ENCODE measurements at regions not wholly inside any gene's neighbourhood (a gene's known extent, or its start where the extent isn't known, plus 50 kb on each side); places are given as distances from the start of the nearest gene placed in this dataset.

GRCh38 chr4:176886135-176886534, 93.4 kb upstream of the VEGFC start:
- Histone ChIP-seq H2AFZ (no peak overlapping the region), H3K4me3 (no peak overlapping the region), H3K9me2 (replicated peaks; ENCODE audit: insufficient read depth) (no peaks in the 10 kb centered on the region), H3K9me3 (ENCODE audit: low read depth) (no peaks in the 10 kb centered on the region), H3K4me1 (ENCODE audit: insufficient read depth) (no peaks in the 10 kb centered on the region), H3K79me2 (no peaks in the 10 kb centered on the region), H4K20me1 (ENCODE audit: insufficient read depth, poor library complexity, severe bottlenecking) (no peaks in the 10 kb centered on the region), H3K36me3 (replicated peaks; ENCODE audit: insufficient read depth, low read depth) (no peaks in the 10 kb centered on the region), H3K4me2 (no peak overlapping the region), H3K27ac (no peak overlapping the region), H3K27me3 (peaks cover 7% of the 10 kb centered on the region)
- no peak for DNase-seq (ENCODE audit: low spot score)
- no peak for TF ChIP-seq EZH2 (IDR thresholded peaks at IDR 0.05; ENCODE audit: borderline replicate concordance)
- no peak for TF ChIP-seq CTCF (IDR thresholded peaks at IDR 0.05; ENCODE audit: poor library complexity)
- TF ChIP-seq EZH2phosphoT487 (IDR thresholded peaks at IDR 0.05; ENCODE audit: low read depth, severe bottlenecking, unreplicated experiment), result no peak
- 71% methylated on average over 3 of the region's 3 CpGs for WGBS (ENCODE audit: low lambda C conversion rate, missing lambda C conversion rate)

- H3K4me2 ChIP-seq, result no peak overlapping the region
- H4K20me1 ChIP-seq (ENCODE audit: insufficient read depth, poor library complexity, severe bottlenecking), result no peaks in the 10 kb centered on the region
- H3K9me3 ChIP-seq (ENCODE audit: low read depth), result no peaks in the 10 kb centered on the region
- WGBS (ENCODE audit: low lambda C conversion rate, missing lambda C conversion rate), result 75% methylated on average over 3 of the region's 3 CpGs
- TF ChIP-seq CTCF (IDR thresholded peaks at IDR 0.05; ENCODE audit: poor library complexity) (no peak), EZH2 (IDR thresholded peaks at IDR 0.05; ENCODE audit: borderline replicate concordance) (no peak), EZH2phosphoT487 (IDR thresholded peaks at IDR 0.05; ENCODE audit: low read depth, severe bottlenecking, unreplicated experiment) (no peak)
- no peak overlapping the region for H3K27ac ChIP-seq
- no peak overlapping the region for H3K4me3 ChIP-seq
- no peaks in the 10 kb centered on the region for H3K4me1 ChIP-seq (ENCODE audit: insufficient read depth)
- DNase-seq (ENCODE audit: low spot score), result no peak
- H3K9me2 ChIP-seq (replicated peaks; ENCODE audit: insufficient read depth), result no peaks in the 10 kb centered on the region
- no peaks in the 10 kb centered on the region for H3K36me3 ChIP-seq (replicated peaks; ENCODE audit: insufficient read depth, low read depth)
- no peak overlapping the region for H2AFZ ChIP-seq
- no peaks in the 10 kb centered on the region for H3K79me2 ChIP-seq
- H3K27me3 ChIP-seq, result peaks cover 7% of the 10 kb centered on the region
Observed at GRCh38 chr4:176889776-176890175, 97.1 kb upstream of the VEGFC start.

- Histone ChIP-seq H3K4me1 (ENCODE audit: insufficient read depth) (no peaks in the 10 kb centered on the region), H3K4me2 (no peak overlapping the region), H2AFZ (no peak overlapping the region), H3K79me2 (no peaks in the 10 kb centered on the region), H3K9me2 (replicated peaks; ENCODE audit: insufficient read depth) (no peaks in the 10 kb centered on the region), H3K9me3 (ENCODE audit: low read depth) (no peaks in the 10 kb centered on the region), H3K27me3 (no peaks in the 10 kb centered on the region), H3K4me3 (no peak overlapping the region), H3K36me3 (replicated peaks; ENCODE audit: insufficient read depth, low read depth) (no peaks in the 10 kb centered on the region), H3K27ac (no peak overlapping the region), H4K20me1 (ENCODE audit: insufficient read depth, poor library complexity, severe bottlenecking) (no peaks in the 10 kb centered on the region)
- DNase-seq (ENCODE audit: low spot score), result no peak
- TF ChIP-seq EZH2 (IDR thresholded peaks at IDR 0.05; ENCODE audit: borderline replicate concordance), result no peak
- TF ChIP-seq CTCF (IDR thresholded peaks at IDR 0.05; ENCODE audit: poor library complexity), result no peak
- TF ChIP-seq EZH2phosphoT487 (IDR thresholded peaks at IDR 0.05; ENCODE audit: low read depth, severe bottlenecking, unreplicated experiment), result no peak
- 40% methylated on average over 3 of the region's 3 CpGs for WGBS (ENCODE audit: low lambda C conversion rate, missing lambda C conversion rate)
Observed at GRCh38 chr4:176894498-176894897, 101.8 kb upstream of the VEGFC start.

- no peak overlapping the region for H3K4me2 ChIP-seq
- no peak overlapping the region for H3K4me3 ChIP-seq
- H3K79me2 ChIP-seq, result no peaks in the 10 kb centered on the region
- no peak overlapping the region for H3K27ac ChIP-seq
- no peak for DNase-seq (ENCODE audit: low spot score)
- H3K9me3 ChIP-seq (ENCODE audit: low read depth), result no peaks in the 10 kb centered on the region
- H2AFZ ChIP-seq, result no peak overlapping the region
- no peaks in the 10 kb centered on the region for H3K9me2 ChIP-seq (replicated peaks; ENCODE audit: insufficient read depth)
- no peak for TF ChIP-seq EZH2 (IDR thresholded peaks at IDR 0.05; ENCODE audit: borderline replicate concordance)
- no peak for TF ChIP-seq EZH2phosphoT487 (IDR thresholded peaks at IDR 0.05; ENCODE audit: low read depth, severe bottlenecking, unreplicated experiment)
- TF ChIP-seq CTCF (IDR thresholded peaks at IDR 0.05; ENCODE audit: poor library complexity), result no peak
- H3K27me3 ChIP-seq, result no peaks in the 10 kb centered on the region
- no peaks in the 10 kb centered on the region for H3K4me1 ChIP-seq (ENCODE audit: insufficient read depth)
- H3K36me3 ChIP-seq (replicated peaks; ENCODE audit: insufficient read depth, low read depth), result no peaks in the 10 kb centered on the region
- no peaks in the 10 kb centered on the region for H4K20me1 ChIP-seq (ENCODE audit: insufficient read depth, poor library complexity, severe bottlenecking)
- 70% methylated on average over 5 of the region's 5 CpGs for WGBS (ENCODE audit: low lambda C conversion rate, missing lambda C conversion rate)
Observed at GRCh38 chr4:176896211-176896610, 103.5 kb upstream of the VEGFC start.

Data from hepatocyte (in vitro differentiated cells).